Glutamatergic neuron (in vitro differentiated cells): ENCODE measurements at regions not wholly inside any gene's neighbourhood (a gene's known extent, or its start where the extent isn't known, plus 50 kb on each side); places are given as distances from the start of the nearest gene placed in this dataset.

ENCODE experiments used
- DNase-seq: peaks from one replicate; pipeline ENCODE4 v3.0.0; 2022
- H3K27ac Mint-ChIP-seq: one replicate; pipeline ENCODE4 v1.8.0; 2020; ENCODE audit warnings: mild to moderate bottlenecking, mixed read lengths, inconsistent platforms; ENCODE audit not compliant: unreplicated experiment
- H3K27me3 Mint-ChIP-seq: one replicate; pipeline ENCODE4 v1.8.0; 2020; ENCODE audit warnings: mild to moderate bottlenecking, moderate library complexity, mixed read lengths, inconsistent platforms; ENCODE audit not compliant: unreplicated experiment
- H3K36me3 Mint-ChIP-seq: one replicate; pipeline ENCODE4 v1.8.0; 2020; ENCODE audit warnings: mild to moderate bottlenecking, mixed read lengths, inconsistent platforms; ENCODE audit not compliant: unreplicated experiment
- H3K4me1 Mint-ChIP-seq: one replicate; pipeline ENCODE4 v1.8.0; 2020; ENCODE audit warnings: mild to moderate bottlenecking, low read depth, mixed read lengths, inconsistent platforms; ENCODE audit not compliant: unreplicated experiment
- H3K4me3 Mint-ChIP-seq: one replicate; pipeline ENCODE4 v1.8.0; 2020; ENCODE audit warnings: mild to moderate bottlenecking, mixed read lengths, inconsistent platforms; ENCODE audit not compliant: unreplicated experiment
- H3K9me3 Mint-ChIP-seq: one replicate; pipeline ENCODE4 v1.8.0; 2020; ENCODE audit warnings: mild to moderate bottlenecking, moderate library complexity, mixed read lengths, inconsistent platforms; ENCODE audit not compliant: unreplicated experiment
- TF ChIP-seq, protein P1 (sequence below): fragments of 200-600 bp; sonication (generic); IDR thresholded peaks from one replicate; pipeline ENCODE4 v1.5.0; 2021; ENCODE audit not compliant: partially characterized antibody, unreplicated experiment

DNA sequence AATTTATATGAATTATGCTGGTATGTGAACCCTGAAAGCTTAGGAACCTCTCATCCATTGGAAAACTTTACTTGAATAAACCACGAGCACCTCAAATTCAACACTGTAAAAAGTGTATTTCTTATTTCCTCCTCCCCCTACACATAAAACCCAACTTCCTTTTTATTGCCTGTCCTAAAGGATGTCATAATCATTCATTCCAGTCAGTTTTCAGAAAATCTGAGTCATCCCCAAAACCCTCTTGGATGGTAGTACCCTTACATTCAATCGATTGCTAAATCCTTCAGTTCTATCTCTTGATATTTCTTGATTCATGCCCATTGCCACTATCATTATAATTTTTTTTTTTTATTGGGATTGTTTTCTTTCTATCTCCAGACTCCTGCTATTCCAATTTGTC is 91.1 kb upstream of the ATP8A1 start:
- no peaks in the 10 kb centered on the region for H3K4me1 Mint-ChIP-seq

DNA sequence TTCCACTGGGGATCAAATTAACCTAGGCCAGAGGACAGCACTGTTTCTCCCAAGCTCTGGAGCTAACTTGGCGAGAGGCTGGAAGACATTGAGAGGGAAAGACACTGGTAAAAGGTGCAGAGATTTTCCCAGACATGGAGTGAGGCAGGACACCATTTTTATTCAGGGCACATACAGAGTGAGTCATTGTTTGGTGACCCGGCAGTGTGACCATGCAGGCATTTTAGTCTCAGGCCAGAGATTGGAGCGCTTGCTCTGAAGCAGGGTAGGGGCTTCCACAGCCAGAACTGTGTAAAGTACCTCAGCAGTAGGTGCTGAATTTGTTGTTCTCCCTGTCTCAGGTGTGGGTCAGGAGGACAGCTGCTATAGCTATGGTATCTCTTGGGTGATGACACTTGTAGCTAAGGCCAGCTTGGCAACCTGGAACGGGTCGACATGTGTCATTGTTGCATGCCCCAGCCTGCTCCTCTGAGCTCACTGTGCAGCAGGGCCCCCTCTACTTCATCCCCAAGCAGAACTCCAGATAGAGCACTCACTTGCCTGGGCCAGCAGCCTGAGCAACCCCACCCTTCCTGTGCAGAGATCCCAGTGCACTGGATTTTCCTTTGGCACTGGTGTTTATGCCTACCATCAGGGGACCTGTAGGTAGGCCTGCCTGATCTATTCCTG is 79.8 kb upstream of the ATP8A1 start:
- Mint-ChIP-seq H3K4me1 (no peaks in the 10 kb centered on the region), H3K27ac (no peak overlapping the region), H3K27me3 (no peaks in the 10 kb centered on the region), H3K4me3 (no peak overlapping the region), H3K36me3 (peaks cover 13% of the 10 kb centered on the region), H3K9me3 (peaks cover 1% of the 10 kb centered on the region)
- no peak for DNase-seq
- TF ChIP-seq, protein P1, sequence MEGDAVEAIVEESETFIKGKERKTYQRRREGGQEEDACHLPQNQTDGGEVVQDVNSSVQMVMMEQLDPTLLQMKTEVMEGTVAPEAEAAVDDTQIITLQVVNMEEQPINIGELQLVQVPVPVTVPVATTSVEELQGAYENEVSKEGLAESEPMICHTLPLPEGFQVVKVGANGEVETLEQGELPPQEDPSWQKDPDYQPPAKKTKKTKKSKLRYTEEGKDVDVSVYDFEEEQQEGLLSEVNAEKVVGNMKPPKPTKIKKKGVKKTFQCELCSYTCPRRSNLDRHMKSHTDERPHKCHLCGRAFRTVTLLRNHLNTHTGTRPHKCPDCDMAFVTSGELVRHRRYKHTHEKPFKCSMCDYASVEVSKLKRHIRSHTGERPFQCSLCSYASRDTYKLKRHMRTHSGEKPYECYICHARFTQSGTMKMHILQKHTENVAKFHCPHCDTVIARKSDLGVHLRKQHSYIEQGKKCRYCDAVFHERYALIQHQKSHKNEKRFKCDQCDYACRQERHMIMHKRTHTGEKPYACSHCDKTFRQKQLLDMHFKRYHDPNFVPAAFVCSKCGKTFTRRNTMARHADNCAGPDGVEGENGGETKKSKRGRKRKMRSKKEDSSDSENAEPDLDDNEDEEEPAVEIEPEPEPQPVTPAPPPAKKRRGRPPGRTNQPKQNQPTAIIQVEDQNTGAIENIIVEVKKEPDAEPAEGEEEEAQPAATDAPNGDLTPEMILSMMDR: no peak

More for the DNA sequence above, 91.1 kb upstream of the ATP8A1 start:
- H3K4me3 Mint-ChIP-seq: no peak overlapping the region
- no peak for DNase-seq
- H3K36me3 Mint-ChIP-seq: peaks cover 7% of the 10 kb centered on the region
- no peaks in the 10 kb centered on the region for H3K9me3 Mint-ChIP-seq
- H3K27ac Mint-ChIP-seq: no peak overlapping the region
- TF ChIP-seq, protein P1: no peak
- H3K27me3 Mint-ChIP-seq: no peaks in the 10 kb centered on the region

DNA sequence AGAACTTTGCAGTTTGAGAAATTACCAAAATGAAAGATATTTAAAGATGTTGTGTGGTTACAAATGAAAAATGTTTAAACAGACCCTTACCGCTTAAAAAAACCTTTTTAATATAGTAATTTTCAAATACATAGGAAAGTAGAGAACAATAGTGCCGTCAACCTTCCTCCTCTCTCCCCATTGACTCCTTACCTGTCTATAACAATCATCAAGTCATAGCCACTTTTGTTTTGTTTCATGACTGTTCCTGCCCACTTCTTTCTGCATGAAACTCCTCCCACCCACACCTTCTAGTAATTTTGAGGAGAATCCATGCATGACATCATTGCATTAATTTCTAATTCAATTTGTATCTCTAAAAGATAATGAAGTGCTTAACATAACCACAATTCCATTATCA is 76.5 kb upstream of the ATP8A1 start:
- Mint-ChIP-seq H3K4me3 (no peak overlapping the region), H3K36me3 (peaks cover under 1% of the 10 kb centered on the region), H3K9me3 (peaks cover 1% of the 10 kb centered on the region), H3K4me1 (no peaks in the 10 kb centered on the region), H3K27ac (no peak overlapping the region), H3K27me3 (no peaks in the 10 kb centered on the region)
- TF ChIP-seq, protein P1: no peak
- DNase-seq: no peak

DNA sequence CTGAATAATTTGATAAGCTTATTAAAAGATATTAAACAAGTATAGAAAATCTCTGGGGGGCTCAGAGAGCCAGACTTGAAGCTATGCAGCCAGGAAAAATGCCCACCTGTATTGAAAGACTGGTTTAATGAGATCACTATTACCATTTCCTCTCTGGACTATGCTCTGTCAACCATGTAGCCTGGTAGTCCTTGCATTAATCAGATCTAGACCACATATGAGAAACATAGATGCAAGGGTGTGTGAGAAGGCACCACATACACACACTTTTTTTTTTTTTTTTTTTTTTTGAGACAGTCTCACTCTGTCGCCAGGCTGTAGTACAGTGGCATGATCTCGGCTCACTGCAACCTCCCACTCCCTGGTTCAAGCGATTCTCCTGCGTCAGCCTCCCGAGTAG is 75.9 kb upstream of the ATP8A1 start:
- H3K27me3 Mint-ChIP-seq: no peaks in the 10 kb centered on the region
- peaks cover 1% of the 10 kb centered on the region for H3K9me3 Mint-ChIP-seq
- H3K27ac Mint-ChIP-seq: no peak overlapping the region
- TF ChIP-seq, protein P1: no peak
- H3K4me1 Mint-ChIP-seq: no peaks in the 10 kb centered on the region
- no peak overlapping the region for H3K4me3 Mint-ChIP-seq
- no peaks in the 10 kb centered on the region for H3K36me3 Mint-ChIP-seq
- DNase-seq: no peak

DNA sequence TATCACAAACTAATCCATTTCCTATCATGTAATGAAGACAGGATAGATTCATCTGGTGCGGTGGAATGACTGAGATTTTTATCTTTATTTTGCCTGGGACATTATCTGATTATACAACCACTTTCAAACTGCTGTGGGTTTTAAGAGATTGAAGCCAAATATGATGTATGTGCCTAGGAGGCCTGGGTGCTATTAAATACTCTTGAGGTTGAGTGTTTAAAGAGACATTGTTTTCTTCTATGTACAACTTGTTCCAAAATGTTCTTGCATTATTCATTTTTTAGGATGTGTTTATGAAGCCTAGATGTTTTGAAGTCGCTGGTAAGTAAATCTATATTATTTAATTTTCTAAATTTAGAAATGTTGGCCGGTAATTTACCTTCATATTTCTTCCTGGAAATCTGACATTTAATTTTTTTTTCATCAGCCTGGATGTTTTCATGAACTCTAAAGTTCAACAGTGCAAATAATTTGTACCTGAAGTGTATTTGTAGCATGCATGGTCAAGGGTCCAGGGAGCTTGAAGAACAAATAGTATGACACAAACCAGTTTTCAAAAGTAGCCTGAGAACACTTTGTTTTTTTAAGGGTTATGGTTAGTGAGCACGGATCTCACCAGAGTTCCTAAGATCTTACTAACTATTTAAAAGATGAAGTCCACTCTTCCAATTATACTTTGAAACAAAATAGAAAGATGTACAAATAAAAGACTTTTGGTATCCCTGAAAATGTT is 72.8 kb upstream of the ATP8A1 start:
- H3K4me1 Mint-ChIP-seq: no peaks in the 10 kb centered on the region
- no peak overlapping the region for H3K4me3 Mint-ChIP-seq
- H3K27me3 Mint-ChIP-seq: no peaks in the 10 kb centered on the region
- H3K27ac Mint-ChIP-seq: no peak overlapping the region
- H3K9me3 Mint-ChIP-seq: no peaks in the 10 kb centered on the region
- no peak for DNase-seq
- TF ChIP-seq, protein P1: no peak
- H3K36me3 Mint-ChIP-seq: no peaks in the 10 kb centered on the region
